ENCODE measurements at regions not wholly inside any gene's neighbourhood (a gene's known extent, or its start where the extent isn't known, plus 50 kb on each side); places are given as distances from the start of the nearest gene placed in this dataset.

DNA sequence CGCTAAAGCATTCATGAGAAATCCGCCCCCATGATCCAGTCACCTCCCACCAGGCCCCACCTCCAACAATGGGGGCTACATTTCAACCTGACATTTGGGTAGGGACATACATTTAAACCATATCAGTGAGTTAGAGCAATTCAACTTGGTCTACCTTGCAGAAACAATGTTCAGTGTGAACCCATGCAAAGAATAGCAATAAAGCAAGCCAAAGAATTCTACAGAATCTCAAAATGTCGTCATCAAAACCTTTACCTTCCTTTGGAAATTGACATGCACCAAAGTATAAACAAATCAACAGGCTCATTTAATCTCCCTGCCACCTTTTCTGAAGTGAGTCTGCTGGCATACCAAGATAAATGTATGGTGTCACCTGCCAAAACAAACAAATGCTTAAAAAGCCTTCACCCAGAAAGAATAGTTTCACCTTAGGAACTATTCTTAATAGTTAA, 68.8 kb upstream of the ABLIM1 start:
- TF ChIP-seq, protein P1, sequence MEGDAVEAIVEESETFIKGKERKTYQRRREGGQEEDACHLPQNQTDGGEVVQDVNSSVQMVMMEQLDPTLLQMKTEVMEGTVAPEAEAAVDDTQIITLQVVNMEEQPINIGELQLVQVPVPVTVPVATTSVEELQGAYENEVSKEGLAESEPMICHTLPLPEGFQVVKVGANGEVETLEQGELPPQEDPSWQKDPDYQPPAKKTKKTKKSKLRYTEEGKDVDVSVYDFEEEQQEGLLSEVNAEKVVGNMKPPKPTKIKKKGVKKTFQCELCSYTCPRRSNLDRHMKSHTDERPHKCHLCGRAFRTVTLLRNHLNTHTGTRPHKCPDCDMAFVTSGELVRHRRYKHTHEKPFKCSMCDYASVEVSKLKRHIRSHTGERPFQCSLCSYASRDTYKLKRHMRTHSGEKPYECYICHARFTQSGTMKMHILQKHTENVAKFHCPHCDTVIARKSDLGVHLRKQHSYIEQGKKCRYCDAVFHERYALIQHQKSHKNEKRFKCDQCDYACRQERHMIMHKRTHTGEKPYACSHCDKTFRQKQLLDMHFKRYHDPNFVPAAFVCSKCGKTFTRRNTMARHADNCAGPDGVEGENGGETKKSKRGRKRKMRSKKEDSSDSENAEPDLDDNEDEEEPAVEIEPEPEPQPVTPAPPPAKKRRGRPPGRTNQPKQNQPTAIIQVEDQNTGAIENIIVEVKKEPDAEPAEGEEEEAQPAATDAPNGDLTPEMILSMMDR (IDR thresholded peaks at IDR 0.05): no peak
- TF ChIP-seq, protein P2, sequence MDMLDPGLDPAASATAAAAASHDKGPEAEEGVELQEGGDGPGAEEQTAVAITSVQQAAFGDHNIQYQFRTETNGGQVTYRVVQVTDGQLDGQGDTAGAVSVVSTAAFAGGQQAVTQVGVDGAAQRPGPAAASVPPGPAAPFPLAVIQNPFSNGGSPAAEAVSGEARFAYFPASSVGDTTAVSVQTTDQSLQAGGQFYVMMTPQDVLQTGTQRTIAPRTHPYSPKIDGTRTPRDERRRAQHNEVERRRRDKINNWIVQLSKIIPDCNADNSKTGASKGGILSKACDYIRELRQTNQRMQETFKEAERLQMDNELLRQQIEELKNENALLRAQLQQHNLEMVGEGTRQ (CRISPR knock-in tag; IDR thresholded peaks at IDR 0.05): no peak
- TF ChIP-seq, protein P3, sequence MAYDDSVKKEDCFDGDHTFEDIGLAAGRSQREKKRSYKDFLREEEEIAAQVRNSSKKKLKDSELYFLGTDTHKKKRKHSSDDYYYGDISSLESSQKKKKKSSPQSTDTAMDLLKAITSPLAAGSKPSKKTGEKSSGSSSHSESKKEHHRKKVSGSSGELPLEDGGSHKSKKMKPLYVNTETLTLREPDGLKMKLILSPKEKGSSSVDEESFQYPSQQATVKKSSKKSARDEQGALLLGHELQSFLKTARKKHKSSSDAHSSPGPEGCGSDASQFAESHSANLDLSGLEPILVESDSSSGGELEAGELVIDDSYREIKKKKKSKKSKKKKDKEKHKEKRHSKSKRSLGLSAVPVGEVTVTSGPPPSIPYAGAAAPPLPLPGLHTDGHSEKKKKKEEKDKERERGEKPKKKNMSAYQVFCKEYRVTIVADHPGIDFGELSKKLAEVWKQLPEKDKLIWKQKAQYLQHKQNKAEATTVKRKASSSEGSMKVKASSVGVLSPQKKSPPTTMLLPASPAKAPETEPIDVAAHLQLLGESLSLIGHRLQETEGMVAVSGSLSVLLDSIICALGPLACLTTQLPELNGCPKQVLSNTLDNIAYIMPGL (CRISPR knock-in tag; IDR thresholded peaks at IDR 0.05): no peak
- TF ChIP-seq JUN (CRISPR knock-in tag; IDR thresholded peaks at IDR 0.05) (no peak), NR1H2 (CRISPR knock-in tag; IDR thresholded peaks at IDR 0.05) (no peak), ETV6 (CRISPR knock-in tag; IDR thresholded peaks at IDR 0.05) (no peak), ESRRA (CRISPR knock-in tag; IDR thresholded peaks at IDR 0.05; ENCODE audit: borderline replicate concordance) (no peak), ZNF263 (CRISPR knock-in tag; IDR thresholded peaks at IDR 0.05; ENCODE audit: low read depth) (no peak)
- TF ChIP-seq, protein P4, sequence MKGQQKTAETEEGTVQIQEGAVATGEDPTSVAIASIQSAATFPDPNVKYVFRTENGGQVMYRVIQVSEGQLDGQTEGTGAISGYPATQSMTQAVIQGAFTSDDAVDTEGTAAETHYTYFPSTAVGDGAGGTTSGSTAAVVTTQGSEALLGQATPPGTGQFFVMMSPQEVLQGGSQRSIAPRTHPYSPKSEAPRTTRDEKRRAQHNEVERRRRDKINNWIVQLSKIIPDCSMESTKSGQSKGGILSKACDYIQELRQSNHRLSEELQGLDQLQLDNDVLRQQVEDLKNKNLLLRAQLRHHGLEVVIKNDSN (CRISPR knock-in tag; IDR thresholded peaks at IDR 0.05): no peak
- TF ChIP-seq, protein P5, sequence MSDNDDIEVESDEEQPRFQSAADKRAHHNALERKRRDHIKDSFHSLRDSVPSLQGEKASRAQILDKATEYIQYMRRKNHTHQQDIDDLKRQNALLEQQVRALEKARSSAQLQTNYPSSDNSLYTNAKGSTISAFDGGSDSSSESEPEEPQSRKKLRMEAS (CRISPR knock-in tag; IDR thresholded peaks at IDR 0.05): no peak
- TF ChIP-seq, protein P6, sequence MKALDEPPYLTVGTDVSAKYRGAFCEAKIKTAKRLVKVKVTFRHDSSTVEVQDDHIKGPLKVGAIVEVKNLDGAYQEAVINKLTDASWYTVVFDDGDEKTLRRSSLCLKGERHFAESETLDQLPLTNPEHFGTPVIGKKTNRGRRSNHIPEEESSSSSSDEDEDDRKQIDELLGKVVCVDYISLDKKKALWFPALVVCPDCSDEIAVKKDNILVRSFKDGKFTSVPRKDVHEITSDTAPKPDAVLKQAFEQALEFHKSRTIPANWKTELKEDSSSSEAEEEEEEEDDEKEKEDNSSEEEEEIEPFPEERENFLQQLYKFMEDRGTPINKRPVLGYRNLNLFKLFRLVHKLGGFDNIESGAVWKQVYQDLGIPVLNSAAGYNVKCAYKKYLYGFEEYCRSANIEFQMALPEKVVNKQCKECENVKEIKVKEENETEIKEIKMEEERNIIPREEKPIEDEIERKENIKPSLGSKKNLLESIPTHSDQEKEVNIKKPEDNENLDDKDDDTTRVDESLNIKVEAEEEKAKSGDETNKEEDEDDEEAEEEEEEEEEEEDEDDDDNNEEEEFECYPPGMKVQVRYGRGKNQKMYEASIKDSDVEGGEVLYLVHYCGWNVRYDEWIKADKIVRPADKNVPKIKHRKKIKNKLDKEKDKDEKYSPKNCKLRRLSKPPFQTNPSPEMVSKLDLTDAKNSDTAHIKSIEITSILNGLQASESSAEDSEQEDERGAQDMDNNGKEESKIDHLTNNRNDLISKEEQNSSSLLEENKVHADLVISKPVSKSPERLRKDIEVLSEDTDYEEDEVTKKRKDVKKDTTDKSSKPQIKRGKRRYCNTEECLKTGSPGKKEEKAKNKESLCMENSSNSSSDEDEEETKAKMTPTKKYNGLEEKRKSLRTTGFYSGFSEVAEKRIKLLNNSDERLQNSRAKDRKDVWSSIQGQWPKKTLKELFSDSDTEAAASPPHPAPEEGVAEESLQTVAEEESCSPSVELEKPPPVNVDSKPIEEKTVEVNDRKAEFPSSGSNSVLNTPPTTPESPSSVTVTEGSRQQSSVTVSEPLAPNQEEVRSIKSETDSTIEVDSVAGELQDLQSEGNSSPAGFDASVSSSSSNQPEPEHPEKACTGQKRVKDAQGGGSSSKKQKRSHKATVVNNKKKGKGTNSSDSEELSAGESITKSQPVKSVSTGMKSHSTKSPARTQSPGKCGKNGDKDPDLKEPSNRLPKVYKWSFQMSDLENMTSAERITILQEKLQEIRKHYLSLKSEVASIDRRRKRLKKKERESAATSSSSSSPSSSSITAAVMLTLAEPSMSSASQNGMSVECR (CRISPR knock-in tag; IDR thresholded peaks at IDR 0.05; ENCODE audit: borderline replicate concordance): no peak

Measured in WTC11 (cell line).